ENCODE measurements at regions not wholly inside any gene's neighbourhood (a gene's known extent, or its start where the extent isn't known, plus 50 kb on each side); places are given as distances from the start of the nearest gene placed in this dataset.
"Not testable (repeated sequence)": the region's sequence is repeated elsewhere in the genome, so short reads cannot be mapped to it uniquely, and the experiment has no call there.

DNA sequence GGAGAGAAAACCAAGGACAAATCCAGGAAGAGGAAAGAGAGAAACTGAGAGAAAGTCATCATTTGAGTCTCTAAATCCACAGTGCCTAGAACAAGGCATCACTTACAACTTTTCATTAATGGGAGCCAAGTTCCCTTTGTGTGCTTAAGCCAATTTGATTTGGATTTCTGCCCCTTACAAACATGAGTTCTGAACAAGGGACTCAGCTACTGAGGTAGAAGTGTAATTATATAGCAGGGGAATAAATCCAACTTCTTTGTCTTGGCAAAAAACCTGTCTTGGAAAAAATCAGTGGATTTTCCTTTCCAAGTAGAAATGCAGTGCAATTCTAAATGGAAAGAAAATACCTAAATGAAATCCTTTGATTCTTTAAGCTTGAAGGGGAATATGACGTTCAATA, 307.2 kb upstream of the CNTN3 start:
- Mint-ChIP-seq H3K27ac (no peak overlapping the region), H3K4me3 (no peak overlapping the region), H3K36me3 (ENCODE audit: low read depth) (no peaks in the 10 kb centered on the region), H3K9me3 (ENCODE audit: low read depth) (peaks cover 7% of the 10 kb centered on the region), H3K27me3 (no peaks in the 10 kb centered on the region), H3K4me1 (no peaks in the 10 kb centered on the region)
- ChIA-PET POLR2A (no interaction called here), CTCF (no interaction called here)
- intact Hi-C loops (cut with DNase I, micrococcal nuclease), result no loop called here
- no peak for DNase-seq
- no peak for ATAC-seq

DNA sequence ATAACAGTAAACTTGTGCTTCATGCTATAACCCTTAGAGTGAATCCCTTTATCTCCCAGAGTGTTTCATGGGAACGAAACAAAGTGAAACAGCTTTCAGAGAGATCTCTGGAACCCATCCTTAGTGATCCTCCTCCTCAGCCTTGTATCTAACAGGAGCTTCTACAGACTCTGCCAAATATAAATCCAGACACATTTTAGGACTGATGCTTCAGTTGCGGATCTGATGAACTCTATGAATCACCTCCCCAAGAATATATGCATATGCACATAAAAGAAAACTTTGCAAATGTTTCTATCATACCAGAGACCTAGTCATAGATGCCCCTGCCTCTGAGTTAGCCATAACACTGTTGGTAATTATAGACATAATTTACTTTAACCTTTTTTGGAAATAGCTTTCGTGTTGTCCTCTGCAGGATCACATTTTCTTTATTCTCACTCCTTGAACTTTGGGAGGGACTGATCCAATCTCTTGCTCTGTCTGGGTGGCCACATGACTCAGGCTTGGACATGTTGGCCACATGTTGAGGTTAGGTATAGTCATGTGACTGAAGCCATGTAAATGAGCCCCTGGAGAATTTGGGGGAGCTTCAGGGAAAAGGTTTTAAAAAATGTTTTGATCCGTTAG, 306.4 kb upstream of the CNTN3 start:
- no peak for ATAC-seq
- CTCF ChIA-PET, result no interaction called here
- peaks cover 6% of the 10 kb centered on the region for H3K9me3 Mint-ChIP-seq (ENCODE audit: low read depth)
- no peak for DNase-seq
- no peaks in the 10 kb centered on the region for H3K27me3 Mint-ChIP-seq
- H3K27ac Mint-ChIP-seq, result no peak overlapping the region
- H3K4me3 Mint-ChIP-seq, result no peak overlapping the region
- H3K4me1 Mint-ChIP-seq, result no peaks in the 10 kb centered on the region
- H3K36me3 Mint-ChIP-seq (ENCODE audit: low read depth), result no peaks in the 10 kb centered on the region
- intact Hi-C loops (cut with DNase I, micrococcal nuclease), result no loop called here
- POLR2A ChIA-PET, result no interaction called here

DNA sequence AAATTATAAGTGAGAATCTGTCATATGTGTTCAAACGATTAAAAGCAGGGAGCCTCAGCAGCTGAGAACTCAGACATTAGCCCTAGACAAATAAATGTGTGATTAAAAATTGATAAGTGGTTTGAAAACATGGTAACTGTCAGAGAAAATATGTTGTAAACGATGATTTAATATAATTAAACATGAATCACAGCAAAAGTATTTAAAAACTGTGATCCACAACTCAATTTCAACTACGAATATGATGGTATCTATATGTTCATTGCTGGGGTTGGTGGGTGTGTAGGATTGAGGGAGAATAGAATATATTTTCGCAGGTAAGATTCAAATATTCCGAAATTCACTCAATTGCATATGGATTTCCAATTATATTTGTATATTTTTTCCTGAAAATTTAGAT, 302.2 kb upstream of the CNTN3 start:
- no peak overlapping the region for H3K27ac Mint-ChIP-seq
- CTCF ChIA-PET, result interaction anchor here (2.1 kb wide), 1 partner anchor 10 kb away, joined by 6 read pairs; no protein-coding TSS in a partner anchor
- no peak for ATAC-seq
- H3K9me3 Mint-ChIP-seq (ENCODE audit: low read depth), result peaks cover 4% of the 10 kb centered on the region
- DNase-seq, result no peak
- no peak overlapping the region for H3K4me3 Mint-ChIP-seq
- intact Hi-C loops (cut with DNase I, micrococcal nuclease), result no loop called here
- no peaks in the 10 kb centered on the region for H3K27me3 Mint-ChIP-seq
- no peaks in the 10 kb centered on the region for H3K4me1 Mint-ChIP-seq
- H3K36me3 Mint-ChIP-seq (ENCODE audit: low read depth), result no peaks in the 10 kb centered on the region
- POLR2A ChIA-PET, result no interaction called here

DNA sequence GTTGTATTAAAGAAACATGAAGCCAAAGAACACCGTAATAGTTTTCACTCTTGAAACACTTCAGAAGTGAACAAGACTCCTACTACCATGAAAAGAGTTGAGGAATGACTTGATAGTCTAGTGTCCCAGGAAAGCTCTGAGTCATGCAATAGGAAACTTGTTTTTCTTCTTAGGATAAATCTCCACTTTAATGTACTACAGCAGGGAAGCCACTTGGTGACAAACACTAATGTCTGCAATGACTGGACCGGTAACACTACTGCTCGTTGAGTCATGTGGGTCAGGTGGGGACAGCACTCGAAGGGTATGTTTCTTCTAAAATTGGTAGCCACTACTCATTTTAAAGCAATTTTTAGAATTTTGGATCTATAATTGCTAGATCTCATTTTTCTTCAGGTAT, 291.7 kb upstream of the CNTN3 start:
- peaks cover 12% of the 10 kb centered on the region for H3K9me3 Mint-ChIP-seq (ENCODE audit: low read depth)
- no peak overlapping the region for H3K4me3 Mint-ChIP-seq
- ATAC-seq (no peak), DNase-seq (no peak)
- no peak overlapping the region for H3K27ac Mint-ChIP-seq
- no peaks in the 10 kb centered on the region for H3K4me1 Mint-ChIP-seq
- intact Hi-C loops (cut with DNase I, micrococcal nuclease), result loop anchor here in 1 of 2 experiments (1.0 kb wide), 1 partner anchor 18 kb away; no protein-coding TSS in a partner anchor
- ChIA-PET POLR2A (no interaction called here), CTCF (no interaction called here)
- H3K36me3 Mint-ChIP-seq (ENCODE audit: low read depth), result no peaks in the 10 kb centered on the region
- H3K27me3 Mint-ChIP-seq, result no peaks in the 10 kb centered on the region

DNA sequence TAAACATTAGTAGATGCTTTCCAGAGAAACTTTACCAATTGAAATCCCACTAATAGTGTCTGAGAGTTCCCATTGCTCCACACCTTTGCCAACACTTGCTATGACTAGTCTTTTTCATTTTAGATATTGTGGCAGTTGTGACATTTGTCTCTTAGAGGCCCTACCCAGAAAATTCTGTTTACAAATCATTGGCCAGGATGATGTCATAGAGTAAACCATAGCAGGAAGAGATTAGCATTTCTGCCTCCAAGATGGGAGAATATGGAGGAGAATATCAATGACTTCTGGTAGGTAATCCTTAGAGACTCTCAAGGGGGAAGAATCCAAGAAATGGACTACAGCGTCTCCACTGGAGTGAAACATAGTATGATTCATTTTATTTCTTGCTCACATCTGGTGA, 291.0 kb upstream of the CNTN3 start:
- H3K4me1 Mint-ChIP-seq, result no peaks in the 10 kb centered on the region
- H3K27ac Mint-ChIP-seq, result no peak overlapping the region
- no peak overlapping the region for H3K4me3 Mint-ChIP-seq
- ATAC-seq, result no peak
- H3K9me3 Mint-ChIP-seq (ENCODE audit: low read depth), result peaks cover 12% of the 10 kb centered on the region
- POLR2A ChIA-PET, result no interaction called here
- DNase-seq, result no peak
- intact Hi-C loops (cut with DNase I, micrococcal nuclease), result no loop called here
- H3K27me3 Mint-ChIP-seq, result no peaks in the 10 kb centered on the region
- CTCF ChIA-PET, result no interaction called here
- no peaks in the 10 kb centered on the region for H3K36me3 Mint-ChIP-seq (ENCODE audit: low read depth)

DNA sequence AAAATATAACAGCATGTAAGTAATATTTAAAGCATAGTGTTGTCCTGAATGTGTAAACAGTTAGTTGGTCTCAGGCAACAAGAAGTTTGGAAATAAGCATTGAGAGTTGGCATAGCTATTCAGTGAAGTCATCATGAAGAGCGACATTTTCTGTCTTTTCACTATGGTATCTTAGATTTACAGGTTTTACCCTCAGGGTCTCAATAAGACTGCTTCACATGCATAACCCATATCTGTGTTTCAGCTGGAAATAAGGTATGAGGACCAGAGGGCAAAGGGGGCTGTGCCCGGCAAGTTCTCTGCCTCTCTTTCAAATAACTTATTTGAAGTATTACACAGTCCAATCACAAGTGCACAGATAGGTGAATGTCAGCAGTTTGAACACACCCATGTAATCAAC, 290.2 kb upstream of the CNTN3 start:
- DNase-seq (no peak), ATAC-seq (no peak)
- Mint-ChIP-seq H3K36me3 (ENCODE audit: low read depth) (no peaks in the 10 kb centered on the region), H3K4me3 (no peak overlapping the region), H3K9me3 (ENCODE audit: low read depth) (peaks cover 12% of the 10 kb centered on the region), H3K27ac (no peak overlapping the region), H3K27me3 (no peaks in the 10 kb centered on the region), H3K4me1 (no peaks in the 10 kb centered on the region)
- ChIA-PET POLR2A (no interaction called here), CTCF (no interaction called here)
- intact Hi-C loops (cut with DNase I, micrococcal nuclease), result no loop called here

DNA sequence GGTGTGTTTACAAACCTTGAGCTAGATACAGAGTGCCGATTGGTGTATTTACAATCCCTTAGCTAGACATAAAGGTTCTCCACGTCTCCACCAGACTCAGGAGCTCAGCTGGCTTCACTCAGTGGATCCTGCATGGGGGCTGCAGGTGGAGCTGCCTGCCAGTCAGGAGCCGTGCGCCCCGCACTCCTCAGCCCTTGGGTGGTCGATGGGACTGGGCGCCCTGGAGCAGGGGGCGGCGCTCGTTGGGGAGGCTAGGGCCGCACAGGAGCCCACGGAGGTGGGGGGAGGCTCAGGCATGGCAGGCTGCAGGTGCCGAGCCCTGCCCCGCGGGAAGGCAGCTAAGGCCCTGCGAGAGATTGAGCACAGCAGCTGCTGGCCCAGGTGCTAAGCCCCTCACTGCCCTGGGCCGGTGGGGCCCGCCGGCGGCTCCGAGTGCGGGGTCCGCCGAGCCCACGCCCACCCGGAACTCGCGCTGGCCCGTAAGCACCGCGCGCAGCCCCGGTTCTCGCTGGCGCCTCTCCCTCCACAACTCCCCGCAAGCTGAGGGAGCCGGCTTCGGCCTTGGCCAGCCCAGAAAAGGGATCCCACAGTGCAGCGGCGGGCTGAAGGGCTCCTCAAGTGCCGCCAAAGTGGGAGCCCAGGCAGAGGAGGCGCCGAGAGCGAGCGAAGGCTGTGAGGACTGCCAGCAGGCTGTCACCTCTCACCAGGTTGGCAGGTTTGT, 285.5 kb upstream of the CNTN3 start:
- DNase-seq; ATAC-seq; H3K36me3 Mint-ChIP-seq (ENCODE audit: low read depth); H3K4me1 Mint-ChIP-seq; intact Hi-C loops (cut with DNase I, micrococcal nuclease); H3K27ac Mint-ChIP-seq; H3K27me3 Mint-ChIP-seq; H3K4me3 Mint-ChIP-seq; POLR2A ChIA-PET: not testable (repeated sequence)
- CTCF ChIA-PET, result interaction anchor here (0.6 kb wide), 1 partner anchor 9 kb away, joined by 3 read pairs; no protein-coding TSS in a partner anchor
- peaks cover 11% of the 10 kb centered on the region for H3K9me3 Mint-ChIP-seq (ENCODE audit: low read depth)

DNA sequence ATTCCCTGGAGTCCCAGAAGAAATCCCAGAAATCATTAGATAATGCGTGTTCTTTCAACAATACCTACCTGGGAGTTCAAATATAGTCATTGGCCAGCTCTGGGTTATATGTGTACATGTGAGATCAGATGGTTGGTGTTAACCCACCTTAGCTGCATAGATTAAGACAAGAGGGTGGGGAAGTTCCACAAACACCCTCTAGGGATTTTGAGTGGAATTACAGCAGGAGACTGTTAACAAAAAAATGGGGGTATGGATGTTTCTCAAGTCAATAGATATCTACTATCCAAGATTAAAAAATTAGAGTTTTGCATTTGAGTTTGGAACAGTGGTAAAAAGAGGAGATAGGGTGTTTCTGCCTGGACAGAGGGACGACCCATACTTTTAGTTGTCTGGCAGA, 282.5 kb upstream of the CNTN3 start:
- ChIA-PET POLR2A (no interaction called here), CTCF (interaction anchor here (0.6 kb wide), 1 partner anchor 29 kb away, joined by 3 read pairs; no protein-coding TSS in a partner anchor)
- no peak overlapping the region for H3K4me3 Mint-ChIP-seq
- H3K27ac Mint-ChIP-seq, result no peak overlapping the region
- DNase-seq (no peak), ATAC-seq (no peak)
- H3K36me3 Mint-ChIP-seq (ENCODE audit: low read depth), result no peaks in the 10 kb centered on the region
- no peaks in the 10 kb centered on the region for H3K4me1 Mint-ChIP-seq
- peaks cover 9% of the 10 kb centered on the region for H3K9me3 Mint-ChIP-seq (ENCODE audit: low read depth)
- intact Hi-C loops (cut with DNase I, micrococcal nuclease), result no loop called here
- no peaks in the 10 kb centered on the region for H3K27me3 Mint-ChIP-seq

DNA sequence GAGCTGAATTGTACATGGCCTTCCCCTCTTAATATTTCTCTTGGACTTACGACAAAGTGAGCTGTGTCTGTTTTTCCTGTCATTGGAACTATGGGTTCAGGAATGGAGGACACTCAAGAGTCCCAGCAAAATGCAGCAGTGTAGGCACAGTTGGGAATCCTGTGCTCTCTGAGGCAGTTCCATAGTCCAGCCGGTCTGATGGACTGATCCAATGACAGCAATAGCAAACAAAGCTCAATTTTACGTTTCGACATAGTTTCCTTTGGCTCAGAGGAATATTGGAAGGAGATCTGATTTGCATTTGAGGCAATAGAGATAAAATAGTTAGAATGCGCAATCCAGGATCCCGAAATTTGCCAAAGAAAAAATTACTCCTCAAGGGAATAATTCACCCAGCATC, 276.9 kb upstream of the CNTN3 start:
- Mint-ChIP-seq H3K4me3 (no peak overlapping the region), H3K36me3 (ENCODE audit: low read depth) (no peaks in the 10 kb centered on the region), H3K4me1 (no peaks in the 10 kb centered on the region), H3K9me3 (ENCODE audit: low read depth) (peaks cover 6% of the 10 kb centered on the region), H3K27me3 (no peaks in the 10 kb centered on the region), H3K27ac (no peak overlapping the region)
- DNase-seq (no peak), ATAC-seq (no peak)
- intact Hi-C loops (cut with DNase I, micrococcal nuclease), result no loop called here
- ChIA-PET POLR2A (no interaction called here), CTCF (interaction anchor here (0.7 to 1.1 kb wide), 2 partner anchors 8 to 10 kb away, joined by 3 to 5 read pairs; no protein-coding TSS in a partner anchor)

DNA sequence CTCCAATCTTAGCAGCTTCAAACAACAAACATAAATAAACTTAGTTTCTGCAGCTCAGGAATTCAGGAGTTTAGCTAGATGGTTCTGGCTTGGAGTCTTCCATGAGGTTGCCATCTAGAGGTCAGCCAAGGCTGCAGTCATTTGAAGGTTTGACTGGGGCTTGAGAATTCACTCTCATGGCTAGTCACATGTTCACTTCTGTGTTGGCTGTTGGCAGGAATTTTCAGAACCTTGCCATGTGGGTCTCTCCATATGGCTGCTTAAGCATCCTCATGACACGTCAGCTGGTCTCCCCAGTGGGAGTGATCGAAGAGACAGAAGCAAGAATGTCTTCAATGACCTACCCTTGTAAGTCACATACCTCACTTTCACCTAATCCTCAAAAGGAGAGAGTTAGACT, 269.2 kb upstream of the CNTN3 start:
- no peak overlapping the region for H3K27ac Mint-ChIP-seq
- H3K4me1 Mint-ChIP-seq, result no peaks in the 10 kb centered on the region
- no peak for ATAC-seq
- no peaks in the 10 kb centered on the region for H3K27me3 Mint-ChIP-seq
- ChIA-PET CTCF (interaction anchor here (1.1 kb wide), 1 partner anchor 15 kb away, joined by 3 read pairs; no protein-coding TSS in a partner anchor), POLR2A (no interaction called here)
- no peak for DNase-seq
- peaks cover 9% of the 10 kb centered on the region for H3K9me3 Mint-ChIP-seq (ENCODE audit: low read depth)
- H3K36me3 Mint-ChIP-seq (ENCODE audit: low read depth), result no peaks in the 10 kb centered on the region
- intact Hi-C loops (cut with DNase I, micrococcal nuclease), result no loop called here
- no peak overlapping the region for H3K4me3 Mint-ChIP-seq

DNA sequence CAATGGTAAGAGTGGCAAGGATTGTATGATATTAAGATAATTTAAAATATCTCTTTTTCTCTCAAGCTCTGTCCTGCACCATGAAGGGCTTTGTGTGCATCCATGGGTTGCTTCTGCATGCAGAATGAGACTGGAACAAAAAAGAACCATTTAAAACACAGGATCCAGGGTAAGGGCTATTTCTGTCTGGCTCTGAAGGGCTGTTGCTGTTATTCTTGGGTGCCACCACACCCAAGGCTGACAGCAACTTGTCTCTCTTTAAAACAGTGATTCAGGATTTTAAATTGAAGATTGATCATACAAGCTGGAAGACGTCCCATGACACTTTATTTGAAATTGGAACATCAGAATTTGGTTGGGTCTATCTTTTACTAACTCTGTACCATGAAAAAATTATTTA, 268.8 kb upstream of the CNTN3 start:
- ChIA-PET CTCF (interaction anchor here (1.1 kb wide), 1 partner anchor 674 kb away, joined by 3 read pairs; no protein-coding TSS in a partner anchor), POLR2A (no interaction called here)
- ATAC-seq (no peak), DNase-seq (no peak)
- Mint-ChIP-seq H3K36me3 (ENCODE audit: low read depth) (no peaks in the 10 kb centered on the region), H3K4me3 (no peak overlapping the region), H3K27me3 (no peaks in the 10 kb centered on the region), H3K4me1 (no peaks in the 10 kb centered on the region), H3K9me3 (ENCODE audit: low read depth) (peaks cover 9% of the 10 kb centered on the region), H3K27ac (no peak overlapping the region)
- intact Hi-C loops (cut with DNase I, micrococcal nuclease), result no loop called here

DNA sequence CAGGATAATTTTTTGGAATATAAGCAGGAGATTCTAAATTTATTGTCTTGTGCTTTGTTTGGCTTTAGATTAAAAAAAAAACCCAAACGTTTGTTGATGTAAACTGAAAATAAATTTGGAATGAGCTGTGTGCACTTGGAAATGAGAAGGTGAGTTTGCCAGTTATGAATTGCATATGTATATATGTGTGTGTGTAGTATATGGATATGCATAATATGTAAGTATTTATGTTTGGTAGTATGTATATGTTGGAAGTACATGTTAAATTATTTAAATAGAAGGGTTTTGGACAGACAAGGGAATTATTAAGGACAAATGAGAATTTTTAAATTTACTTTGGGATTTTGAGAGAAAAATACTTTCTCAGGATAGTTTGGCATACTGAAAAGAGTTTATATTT, 265.8 kb upstream of the CNTN3 start:
- no peak for ATAC-seq
- ChIA-PET POLR2A (no interaction called here), CTCF (no interaction called here)
- H3K27ac Mint-ChIP-seq, result no peak overlapping the region
- intact Hi-C loops (cut with DNase I, micrococcal nuclease), result no loop called here
- no peaks in the 10 kb centered on the region for H3K36me3 Mint-ChIP-seq (ENCODE audit: low read depth)
- no peaks in the 10 kb centered on the region for H3K4me1 Mint-ChIP-seq
- no peaks in the 10 kb centered on the region for H3K27me3 Mint-ChIP-seq
- H3K4me3 Mint-ChIP-seq, result no peak overlapping the region
- peaks cover 12% of the 10 kb centered on the region for H3K9me3 Mint-ChIP-seq (ENCODE audit: low read depth)
- DNase-seq, result no peak
